DOHH2 (cell line): ENCODE measurements at regions not wholly inside any gene's neighbourhood (a gene's known extent, or its start where the extent isn't known, plus 50 kb on each side); places are given as distances from the start of the nearest gene placed in this dataset.

Experiments
- CTCF ChIP-seq: fragments of 200-600 bp; sonication (generic); IDR thresholded peaks from one replicate; pipeline ENCODE4 v1.5.1; 2014; ENCODE audit warnings: antibody characterized with exemption, mild to moderate bottlenecking, low read depth, low read length; ENCODE audit not compliant: poor library complexity, severe bottlenecking
- EZH2phosphoT487 ChIP-seq: fragments of 200-600 bp; sonication (generic); IDR thresholded peaks from 2 replicates; pipeline ENCODE4 v1.6.1; 2017; ENCODE audit warnings: borderline replicate concordance, mild to moderate bottlenecking, antibody characterized with exemption, low read length, moderate library complexity, mixed read lengths

DNA sequence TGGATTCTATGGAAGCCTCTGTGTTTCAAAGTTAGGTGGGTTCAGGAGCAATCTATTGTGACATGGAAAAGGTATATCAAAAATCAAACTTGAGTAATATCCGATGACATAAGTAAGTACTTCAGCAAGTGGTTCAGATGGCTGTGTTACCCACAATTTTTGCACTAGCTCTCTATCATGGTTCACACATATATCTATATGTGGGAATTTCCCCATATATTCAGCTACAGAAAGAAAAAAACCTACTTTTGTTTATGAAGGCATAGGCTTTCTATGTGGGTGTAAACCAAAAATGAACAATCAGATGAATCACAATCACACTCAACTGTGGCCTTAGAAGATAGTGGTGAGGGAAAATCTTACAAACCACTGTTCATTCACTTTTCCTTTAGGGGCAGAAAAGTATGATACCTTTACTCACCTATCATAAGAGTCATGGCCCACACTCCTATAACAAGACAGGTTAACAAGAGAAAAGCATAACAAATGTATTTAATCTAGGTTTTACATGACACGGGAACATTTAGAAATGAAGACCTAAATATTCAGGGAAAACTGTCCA lies 449.6 kb upstream of the HTR1E start:
- no peak for TF ChIP-seq CTCF
- no peak for TF ChIP-seq EZH2phosphoT487
